HG03135 (cell line): ENCODE measurements at regions not wholly inside any gene's neighbourhood (a gene's known extent, or its start where the extent isn't known, plus 50 kb on each side); places are given as distances from the start of the nearest gene placed in this dataset.
"Not testable (repeated sequence)": the region's sequence is repeated elsewhere in the genome, so short reads cannot be mapped to it uniquely, and the experiment has no call there.

Experiments used
- ATAC-seq: cut with Tn5 transposase; IDR thresholded peaks from one replicate; pipeline ENCODE4 v1.9.1; 2021; ENCODE audit warnings: mild to moderate bottlenecking, moderate library complexity; ENCODE audit not compliant: unreplicated experiment

- peak; percentile 58 for ATAC-seq
Observed at GRCh38 chr4:138341739-138342415, 99.7 kb upstream of the SLC7A11 start.

GRCh38 chr4:138338840-138339239 lies 96.7 kb upstream of the SLC7A11 start:
- no peak for ATAC-seq

- not testable (repeated sequence) for ATAC-seq
Observed at GRCh38 chr4:138338222-138338621, 96.1 kb upstream of the SLC7A11 start.

- no peak for ATAC-seq
Observed at GRCh38 chr4:138334346-138335016, 92.3 kb upstream of the SLC7A11 start.

- not testable (repeated sequence) for ATAC-seq
Observed at GRCh38 chr4:138332415-138332814, 90.3 kb upstream of the SLC7A11 start.

GRCh38 chr4:138330531-138330930 lies 88.4 kb upstream of the SLC7A11 start:
- ATAC-seq: no peak

- ATAC-seq: no peak
Observed at GRCh38 chr4:138329506-138330070, 87.4 kb upstream of the SLC7A11 start.

GRCh38 chr4:138327338-138327737 lies 85.2 kb upstream of the SLC7A11 start:
- ATAC-seq: no peak

- no peak for ATAC-seq
Observed at GRCh38 chr4:138320831-138321230, 78.7 kb upstream of the SLC7A11 start.

- ATAC-seq: no peak
Observed at GRCh38 chr4:138320030-138320429, 77.9 kb upstream of the SLC7A11 start.

GRCh38 chr4:138317175-138317748 lies 75.1 kb upstream of the SLC7A11 start:
- ATAC-seq: no peak

GRCh38 chr4:138312536-138312911 lies 70.4 kb upstream of the SLC7A11 start:
- ATAC-seq: no peak

- ATAC-seq: no peak
Observed at GRCh38 chr4:138311771-138312535, 69.8 kb upstream of the SLC7A11 start.

GRCh38 chr4:138310991-138311390 lies 68.8 kb upstream of the SLC7A11 start:
- no peak for ATAC-seq

GRCh38 chr4:138310498-138310897 lies 68.3 kb upstream of the SLC7A11 start:
- no peak for ATAC-seq

- ATAC-seq: no peak
Observed at GRCh38 chr4:138308356-138308755, 66.2 kb upstream of the SLC7A11 start.

GRCh38 chr4:138307319-138307718 lies 65.2 kb upstream of the SLC7A11 start:
- no peak for ATAC-seq

- no peak for ATAC-seq
Observed at GRCh38 chr4:138305050-138305449, 62.9 kb upstream of the SLC7A11 start.

- no peak for ATAC-seq
Observed at GRCh38 chr4:138301536-138301935, 59.4 kb upstream of the SLC7A11 start.

GRCh38 chr4:138300616-138301015 lies 58.5 kb upstream of the SLC7A11 start:
- no peak for ATAC-seq

- ATAC-seq: no peak
Observed at GRCh38 chr4:138299881-138300280, 57.7 kb upstream of the SLC7A11 start.
